ENCODE measurements at regions not wholly inside any gene's neighbourhood (a gene's known extent, or its start where the extent isn't known, plus 50 kb on each side); places are given as distances from the start of the nearest gene placed in this dataset.

DNA sequence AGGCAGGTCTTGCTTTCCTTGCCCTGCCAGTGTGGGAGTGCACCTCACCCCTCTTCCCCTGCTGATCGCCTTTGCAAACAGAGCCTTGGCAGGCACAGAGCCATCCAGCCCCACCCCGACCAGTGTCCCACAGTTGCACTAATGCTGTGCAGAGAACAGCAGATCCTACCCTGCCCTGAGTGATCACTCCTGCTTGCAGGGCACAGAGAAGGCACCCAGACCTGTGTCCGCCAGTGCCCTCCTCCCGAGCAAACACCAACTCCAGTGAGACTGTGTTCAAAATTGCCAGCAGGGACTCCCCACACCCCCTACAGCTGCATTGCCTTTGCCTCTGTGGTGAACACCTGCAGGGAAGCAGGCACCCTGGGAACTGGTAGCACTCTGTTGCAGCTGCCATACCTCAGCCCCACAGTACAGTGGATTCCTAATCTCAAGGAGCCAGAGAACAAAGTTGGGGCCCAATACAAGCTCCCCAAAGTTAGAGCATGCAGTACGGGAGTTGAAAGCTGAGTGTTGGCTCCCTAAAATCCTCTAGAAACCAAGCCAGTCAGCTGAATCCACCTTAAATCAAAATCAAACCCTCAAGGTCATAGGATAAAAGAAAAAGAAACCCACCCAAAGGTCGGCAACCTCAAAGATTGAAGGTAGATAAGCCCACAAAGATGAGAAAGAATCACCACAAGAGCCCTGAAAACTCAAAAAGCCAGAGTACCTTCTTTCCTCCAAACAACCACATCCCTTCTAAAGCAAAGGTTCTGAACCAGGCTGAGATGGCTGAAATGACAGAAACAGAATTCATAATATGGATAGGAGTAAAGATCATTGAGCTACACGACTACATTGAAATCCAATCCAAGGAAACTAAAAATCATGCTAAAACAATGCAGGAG is 92.9 kb upstream of the PIK3R1 start:
- Histone ChIP-seq H3K36me3 (ENCODE audit: control insufficient read depth in 2 of 3, insufficient read depth in 3 of 3, low read length in 3 of 3) (no peaks in the 10 kb centered on the region), H3K4me3 (ENCODE audit: low read length in 3 of 3) (no peak overlapping the region), H3K4me1 (ENCODE audit: control insufficient read depth in 2 of 3, insufficient read depth in 2 of 3, low read depth in 1 of 3, low read length in 3 of 3) (no peaks in the 10 kb centered on the region), H3K27me3 (ENCODE audit: control insufficient read depth, insufficient read depth, low read length) (no peaks in the 10 kb centered on the region), H3K9ac (ENCODE audit: low read length in 3 of 3) (no peak overlapping the region), H3K9me3 (ENCODE audit: control insufficient read depth in 2 of 3, insufficient read depth in 1 of 3, low read length in 3 of 3) (no peaks in the 10 kb centered on the region), H3K27ac (ENCODE audit: low read depth in 2 of 2, low read length in 2 of 2) (no peak overlapping the region)
- no peak for DNase-seq
- intact Hi-C loops (cut with DNase I) = no loop called here
- FAIRE-seq = no peak
- TF ChIP-seq CTCF (IDR thresholded peaks at IDR 0.05; ENCODE audit: borderline replicate concordance, extremely low read depth, insufficient read depth) = no peak

GRCh38 chr5:68116868-68117411 is 98.6 kb upstream of the PIK3R1 start:
- Histone ChIP-seq H3K9me3 (ENCODE audit: control insufficient read depth in 2 of 3, insufficient read depth in 1 of 3, low read length in 3 of 3) (no peaks in the 10 kb centered on the region), H3K36me3 (ENCODE audit: control insufficient read depth in 2 of 3, insufficient read depth in 3 of 3, low read length in 3 of 3) (no peaks in the 10 kb centered on the region), H3K9ac (ENCODE audit: low read length in 3 of 3) (no peak overlapping the region), H3K4me3 (ENCODE audit: low read length in 3 of 3) (no peak overlapping the region), H3K27ac (ENCODE audit: low read depth in 2 of 2, low read length in 2 of 2) (no peak overlapping the region), H3K4me1 (ENCODE audit: control insufficient read depth in 2 of 3, insufficient read depth in 2 of 3, low read depth in 1 of 3, low read length in 3 of 3) (no peaks in the 10 kb centered on the region), H3K27me3 (ENCODE audit: control insufficient read depth, insufficient read depth, low read length) (no peaks in the 10 kb centered on the region)
- intact Hi-C loops (cut with DNase I) = no loop called here
- DNase-seq (no peak), FAIRE-seq (no peak)
- no peak for TF ChIP-seq CTCF (IDR thresholded peaks at IDR 0.05; ENCODE audit: borderline replicate concordance, extremely low read depth, insufficient read depth)

DNA sequence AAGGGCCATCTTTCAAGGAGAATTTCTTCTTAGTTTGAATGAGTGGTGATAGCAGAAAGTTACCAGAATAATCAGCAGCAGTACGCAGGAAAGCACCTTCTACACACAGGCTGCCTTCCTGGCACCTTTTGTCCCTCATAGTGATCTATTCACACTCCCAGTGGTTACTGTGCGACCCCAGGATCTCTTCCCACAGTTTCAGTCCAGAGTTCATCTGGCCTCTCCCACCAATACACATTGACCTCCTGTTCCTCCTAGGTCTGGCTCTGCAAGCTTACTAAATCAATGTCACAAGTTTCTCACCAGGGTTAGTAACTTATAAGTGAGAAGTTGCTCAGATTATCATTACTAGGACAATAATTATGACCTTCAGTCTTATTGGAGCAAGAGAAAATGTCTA is 99.1 kb upstream of the PIK3R1 start:
- H3K27ac ChIP-seq (ENCODE audit: low read depth in 2 of 2, low read length in 2 of 2) = no peak overlapping the region
- no peaks in the 10 kb centered on the region for H3K36me3 ChIP-seq (ENCODE audit: control insufficient read depth in 2 of 3, insufficient read depth in 3 of 3, low read length in 3 of 3)
- H3K4me3 ChIP-seq (ENCODE audit: low read length in 3 of 3) = no peak overlapping the region
- TF ChIP-seq CTCF (IDR thresholded peaks at IDR 0.05; ENCODE audit: borderline replicate concordance, extremely low read depth, insufficient read depth) = no peak
- H3K9ac ChIP-seq (ENCODE audit: low read length in 3 of 3) = no peak overlapping the region
- no peaks in the 10 kb centered on the region for H3K27me3 ChIP-seq (ENCODE audit: control insufficient read depth, insufficient read depth, low read length)
- H3K4me1 ChIP-seq (ENCODE audit: control insufficient read depth in 2 of 3, insufficient read depth in 2 of 3, low read depth in 1 of 3, low read length in 3 of 3) = no peaks in the 10 kb centered on the region
- no peak for DNase-seq
- intact Hi-C loops (cut with DNase I) = no loop called here
- FAIRE-seq = no peak
- H3K9me3 ChIP-seq (ENCODE audit: control insufficient read depth in 2 of 3, insufficient read depth in 1 of 3, low read length in 3 of 3) = no peaks in the 10 kb centered on the region

Measured in kidney (tissue), 13 donors.